ENCODE measurements at regions not wholly inside any gene's neighbourhood (a gene's known extent, or its start where the extent isn't known, plus 50 kb on each side); places are given as distances from the start of the nearest gene placed in this dataset.
A peak's percentile ranks its signal among the peaks of the same experiment; 100 is the strongest.

DNA sequence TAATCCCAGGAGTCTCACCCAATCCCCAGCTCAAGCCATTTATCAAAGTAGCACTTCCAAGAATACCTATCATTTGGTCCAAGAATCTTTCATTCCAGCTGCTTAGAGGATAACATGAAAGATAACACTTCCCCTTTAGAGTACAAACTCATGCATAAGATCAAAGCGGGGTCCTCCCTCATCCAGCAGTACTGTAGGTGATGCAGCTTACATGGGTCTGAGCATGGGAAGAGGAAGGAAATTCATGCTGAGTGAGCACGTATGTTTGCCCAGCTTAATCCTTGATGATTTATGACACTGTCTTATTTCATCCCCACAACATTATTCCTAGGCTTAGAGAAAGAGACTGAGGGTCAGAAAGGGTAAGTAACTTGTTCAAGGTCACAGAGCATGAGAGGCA is 167.1 kb upstream of the GJB5 start:
- Histone ChIP-seq H3K4me3 (ENCODE audit: low read depth, low read length) (no peak overlapping the region), H3K9me3 (no peaks in the 10 kb centered on the region), H3K4me1 (no peaks in the 10 kb centered on the region), H3K36me3 (ENCODE audit: control insufficient read depth, insufficient read depth, low read length) (no peaks in the 10 kb centered on the region), H3K27me3 (replicated peaks; ENCODE audit: control insufficient read depth, insufficient read depth, low read length) (no peaks in the 10 kb centered on the region)
- Mint-ChIP-seq H3K27me3 (ENCODE audit: insufficient read depth, unreplicated experiment) (peaks cover 2% of the 10 kb centered on the region), H3K36me3 (ENCODE audit: insufficient read depth, unreplicated experiment) (no peaks in the 10 kb centered on the region), H3K27ac (ENCODE audit: unreplicated experiment) (no peak overlapping the region), H3K9me3 (ENCODE audit: unreplicated experiment) (no peaks in the 10 kb centered on the region), H3K4me3 (ENCODE audit: unreplicated experiment) (no peak overlapping the region), H3K4me1 (ENCODE audit: low read depth, unreplicated experiment) (peaks cover 15% of the 10 kb centered on the region)
- no TSS peak for BruUV-seq (replicated peaks)
- TF ChIP-seq, protein P1, sequence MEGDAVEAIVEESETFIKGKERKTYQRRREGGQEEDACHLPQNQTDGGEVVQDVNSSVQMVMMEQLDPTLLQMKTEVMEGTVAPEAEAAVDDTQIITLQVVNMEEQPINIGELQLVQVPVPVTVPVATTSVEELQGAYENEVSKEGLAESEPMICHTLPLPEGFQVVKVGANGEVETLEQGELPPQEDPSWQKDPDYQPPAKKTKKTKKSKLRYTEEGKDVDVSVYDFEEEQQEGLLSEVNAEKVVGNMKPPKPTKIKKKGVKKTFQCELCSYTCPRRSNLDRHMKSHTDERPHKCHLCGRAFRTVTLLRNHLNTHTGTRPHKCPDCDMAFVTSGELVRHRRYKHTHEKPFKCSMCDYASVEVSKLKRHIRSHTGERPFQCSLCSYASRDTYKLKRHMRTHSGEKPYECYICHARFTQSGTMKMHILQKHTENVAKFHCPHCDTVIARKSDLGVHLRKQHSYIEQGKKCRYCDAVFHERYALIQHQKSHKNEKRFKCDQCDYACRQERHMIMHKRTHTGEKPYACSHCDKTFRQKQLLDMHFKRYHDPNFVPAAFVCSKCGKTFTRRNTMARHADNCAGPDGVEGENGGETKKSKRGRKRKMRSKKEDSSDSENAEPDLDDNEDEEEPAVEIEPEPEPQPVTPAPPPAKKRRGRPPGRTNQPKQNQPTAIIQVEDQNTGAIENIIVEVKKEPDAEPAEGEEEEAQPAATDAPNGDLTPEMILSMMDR (IDR thresholded peaks at IDR 0.05; ENCODE audit: insufficient read depth in 1 of 2, low read depth in 1 of 2, low read length in 1 of 2, severe bottlenecking in 1 of 2, unreplicated experiment in 1 of 2) = no peak
- DNase-seq = no peak
- ChIA-PET POLR2A (no interaction called here), CTCF (no interaction called here)
- intact Hi-C loops (cut with micrococcal nuclease; ENCODE audit: unreplicated experiment) = no loop called here

GRCh38 chr1:34590211-34590623 is 164.6 kb upstream of the GJB5 start:
- peaks cover 8% of the 10 kb centered on the region for H3K4me1 Mint-ChIP-seq (ENCODE audit: low read depth, unreplicated experiment)
- no peak overlapping the region for H3K4me3 Mint-ChIP-seq (ENCODE audit: unreplicated experiment)
- intact Hi-C loops (cut with micrococcal nuclease; ENCODE audit: unreplicated experiment) = no loop called here
- H3K4me1 ChIP-seq = no peaks in the 10 kb centered on the region
- no peak overlapping the region for H3K4me3 ChIP-seq (ENCODE audit: low read depth, low read length)
- no peaks in the 10 kb centered on the region for H3K27me3 ChIP-seq (replicated peaks; ENCODE audit: control insufficient read depth, insufficient read depth, low read length)
- peak in 1 of 2 experiments; percentile 2 for DNase-seq
- H3K27ac Mint-ChIP-seq (ENCODE audit: unreplicated experiment) = no peak overlapping the region
- peaks cover 2% of the 10 kb centered on the region for H3K27me3 Mint-ChIP-seq (ENCODE audit: insufficient read depth, unreplicated experiment)
- H3K36me3 Mint-ChIP-seq (ENCODE audit: insufficient read depth, unreplicated experiment) = no peaks in the 10 kb centered on the region
- TF ChIP-seq, protein P1 (IDR thresholded peaks at IDR 0.05; ENCODE audit: insufficient read depth in 1 of 2, low read depth in 1 of 2, low read length in 1 of 2, severe bottlenecking in 1 of 2, unreplicated experiment in 1 of 2) = no peak
- ChIA-PET POLR2A (no interaction called here), CTCF (interaction anchor here (0.6 kb wide), 1 partner anchor 432 kb away, joined by 3 read pairs; no protein-coding TSS in a partner anchor)
- H3K9me3 ChIP-seq = no peaks in the 10 kb centered on the region
- H3K36me3 ChIP-seq (ENCODE audit: control insufficient read depth, insufficient read depth, low read length) = no peaks in the 10 kb centered on the region
- BruUV-seq (replicated peaks) = no TSS peak
- H3K9me3 Mint-ChIP-seq (ENCODE audit: unreplicated experiment) = no peaks in the 10 kb centered on the region

DNA sequence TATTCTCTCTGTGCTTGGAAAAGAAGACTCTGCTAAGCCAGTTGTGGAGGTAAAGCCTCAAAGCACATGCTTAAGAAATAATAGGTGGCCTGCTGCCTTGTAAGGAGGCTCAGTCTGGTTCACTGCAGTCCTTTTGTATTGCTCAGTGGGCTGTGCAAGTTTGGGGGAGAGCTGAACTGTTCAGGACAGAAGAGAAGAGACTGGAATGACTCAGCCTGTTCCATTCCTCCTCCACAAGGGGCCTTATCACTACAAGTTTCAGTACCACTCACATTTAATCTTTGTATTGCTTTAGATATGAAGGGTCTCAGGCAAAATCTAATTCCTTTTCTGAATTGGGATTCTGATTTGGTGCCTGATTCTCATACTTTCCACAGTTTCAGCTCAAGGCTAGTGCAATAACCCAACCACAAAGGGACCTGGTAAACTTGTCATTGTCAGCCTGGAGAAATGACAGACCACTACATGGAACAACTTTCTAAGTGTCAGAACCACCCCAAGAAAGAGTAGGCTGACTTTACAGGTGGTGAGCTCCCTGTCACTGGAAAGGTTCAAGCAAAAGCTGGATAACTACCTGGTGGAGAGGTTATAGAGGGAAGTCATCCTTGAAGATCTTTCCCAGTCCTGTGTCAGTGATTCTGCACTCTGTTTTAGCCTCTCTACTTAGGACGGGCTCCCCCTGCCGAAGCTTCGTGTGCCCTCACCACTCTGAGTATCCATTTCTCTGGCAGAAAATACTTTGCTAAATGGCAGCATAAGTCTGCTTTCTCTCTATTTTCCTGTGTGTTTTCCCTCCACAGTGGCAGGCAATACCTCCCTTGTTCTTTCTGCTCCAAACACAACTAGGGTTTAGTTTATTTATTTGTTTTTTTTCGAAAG is 162.9 kb upstream of the GJB5 start:
- TF ChIP-seq, protein P1 (IDR thresholded peaks at IDR 0.05; ENCODE audit: insufficient read depth in 1 of 2, low read depth in 1 of 2, low read length in 1 of 2, severe bottlenecking in 1 of 2, unreplicated experiment in 1 of 2) = no peak
- Histone ChIP-seq H3K4me3 (ENCODE audit: low read depth, low read length) (no peak overlapping the region), H3K27me3 (replicated peaks; ENCODE audit: control insufficient read depth, insufficient read depth, low read length) (no peaks in the 10 kb centered on the region), H3K4me1 (no peaks in the 10 kb centered on the region), H3K36me3 (ENCODE audit: control insufficient read depth, insufficient read depth, low read length) (no peaks in the 10 kb centered on the region), H3K9me3 (no peaks in the 10 kb centered on the region)
- Mint-ChIP-seq H3K4me1 (ENCODE audit: low read depth, unreplicated experiment) (peaks cover 8% of the 10 kb centered on the region), H3K4me3 (ENCODE audit: unreplicated experiment) (no peak overlapping the region), H3K36me3 (ENCODE audit: insufficient read depth, unreplicated experiment) (no peaks in the 10 kb centered on the region), H3K27me3 (ENCODE audit: insufficient read depth, unreplicated experiment) (peaks cover 8% of the 10 kb centered on the region), H3K9me3 (ENCODE audit: unreplicated experiment) (no peaks in the 10 kb centered on the region), H3K27ac (ENCODE audit: unreplicated experiment) (no peak overlapping the region)
- no peak for DNase-seq
- CTCF ChIA-PET = no interaction called here
- BruUV-seq (replicated peaks) = no TSS peak
- intact Hi-C loops (cut with micrococcal nuclease; ENCODE audit: unreplicated experiment) = no loop called here
- POLR2A ChIA-PET = no interaction called here
